GM21367 (cell line): ENCODE measurements at regions not wholly inside any gene's neighbourhood (a gene's known extent, or its start where the extent isn't known, plus 50 kb on each side); places are given as distances from the start of the nearest gene placed in this dataset.

Experiments used
- ATAC-seq: cut with Tn5 transposase; IDR thresholded peaks from one replicate; pipeline ENCODE4 v1.9.1; 2021; ENCODE audit not compliant: unreplicated experiment

DNA sequence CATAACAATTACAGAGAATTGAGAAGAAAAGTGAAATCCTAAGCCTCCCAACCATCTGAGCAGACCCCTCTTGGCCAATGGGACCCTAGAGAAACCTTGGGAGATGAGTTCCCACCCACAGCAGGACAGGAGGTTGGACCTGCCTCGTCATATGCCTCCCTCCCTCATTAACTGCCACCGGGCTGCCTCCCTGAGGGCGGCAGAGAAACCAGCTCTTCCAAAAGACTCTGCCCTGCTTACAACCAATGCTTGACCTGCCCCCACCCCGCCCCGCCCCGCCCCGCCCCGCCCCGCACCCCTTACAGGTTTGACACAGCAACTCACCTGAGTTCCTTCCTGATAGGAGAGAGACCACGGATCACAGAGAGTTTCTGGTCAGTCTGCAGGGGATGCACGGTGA lies 86.1 kb downstream of the ADRA2C start:
- no peak for ATAC-seq

DNA sequence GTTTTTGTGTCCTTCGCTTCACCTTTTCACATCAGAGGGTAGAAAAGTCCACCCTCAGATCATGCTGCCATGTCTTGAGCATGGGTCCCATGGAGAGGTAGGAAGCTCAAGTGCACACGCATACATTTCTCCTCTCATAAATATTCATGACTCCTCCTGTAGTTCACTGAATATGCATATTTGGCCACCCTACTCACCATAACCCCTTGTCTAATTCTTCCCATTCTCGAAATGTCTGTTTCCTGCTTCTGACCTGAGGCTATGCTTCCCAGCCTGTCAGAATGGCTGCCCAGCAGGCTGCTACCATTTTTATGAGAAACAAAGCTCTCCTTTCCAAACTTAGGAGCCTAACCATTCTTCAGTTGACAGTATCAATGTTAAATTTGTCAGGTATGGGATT lies 86.5 kb downstream of the ADRA2C start:
- ATAC-seq, result no peak

DNA sequence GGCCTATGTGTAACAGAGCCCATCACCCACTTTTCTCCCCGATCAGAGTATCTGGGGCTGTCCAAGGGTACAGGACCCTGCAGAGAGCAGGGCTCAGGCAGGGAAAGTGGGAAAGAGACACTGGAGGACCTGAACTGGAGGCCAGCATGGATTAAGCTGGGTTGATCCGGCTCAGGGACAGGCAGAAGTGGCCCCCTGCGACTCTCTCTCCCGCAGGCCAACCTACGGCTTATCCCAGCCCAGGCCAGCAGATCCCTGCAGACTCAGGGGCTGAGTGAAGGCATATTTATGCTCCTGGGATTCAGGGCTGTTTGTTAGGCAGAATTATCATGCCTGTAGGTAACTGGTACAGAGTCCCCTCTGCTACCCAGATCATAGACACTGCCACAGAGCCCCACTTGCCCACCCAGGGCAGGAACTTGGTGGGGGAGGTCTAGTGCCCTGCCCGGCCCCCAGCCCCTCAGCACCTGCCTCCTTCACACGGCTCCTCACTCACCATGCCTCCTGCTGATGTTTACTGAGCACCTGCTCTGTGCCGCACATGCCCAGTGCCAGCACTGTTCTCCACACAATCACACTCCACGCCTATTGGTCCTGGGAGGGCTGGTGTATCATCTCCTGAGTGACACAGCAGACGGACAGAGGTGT lies 87.3 kb downstream of the ADRA2C start:
- no peak for ATAC-seq

DNA sequence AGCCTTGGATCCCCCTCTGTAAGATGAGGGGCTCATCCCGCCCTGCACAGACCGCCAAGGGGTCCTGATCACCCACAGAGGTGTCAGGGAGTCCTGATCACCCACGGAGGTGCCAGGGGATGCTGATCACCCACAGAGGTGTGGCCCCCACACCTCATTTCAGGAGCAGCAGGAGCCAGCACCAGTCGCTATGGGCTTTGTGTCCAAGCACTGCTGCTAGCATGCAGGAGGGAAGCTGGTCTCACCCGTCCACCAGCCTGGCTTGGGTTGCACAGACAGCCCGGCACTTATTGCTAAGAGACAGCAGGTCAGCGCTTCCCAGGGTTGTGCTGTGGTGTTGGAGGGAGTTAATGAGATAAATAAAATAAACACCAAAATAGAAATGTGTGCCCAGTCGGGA lies 88.5 kb downstream of the ADRA2C start:
- ATAC-seq, result no peak

DNA sequence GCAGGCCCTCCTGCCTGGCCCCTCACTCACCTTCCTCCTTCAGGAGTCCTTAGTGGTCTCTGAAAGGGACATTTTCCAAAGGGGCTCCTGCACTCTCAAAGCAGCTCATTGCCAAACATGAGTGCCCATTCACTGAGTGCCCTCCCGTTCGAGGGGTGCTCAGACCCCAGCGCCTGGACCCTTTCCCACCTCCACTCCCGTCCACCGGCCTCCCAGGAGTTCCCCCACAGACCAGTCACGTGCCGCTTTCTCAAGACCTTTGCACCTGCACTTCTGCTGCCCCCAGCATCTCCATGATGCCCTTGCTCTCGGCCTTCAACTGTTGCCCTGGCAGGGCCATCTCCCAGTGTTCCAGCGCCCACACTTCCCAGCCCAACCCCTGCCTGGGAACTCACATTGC lies 89.5 kb downstream of the ADRA2C start:
- no peak for ATAC-seq

DNA sequence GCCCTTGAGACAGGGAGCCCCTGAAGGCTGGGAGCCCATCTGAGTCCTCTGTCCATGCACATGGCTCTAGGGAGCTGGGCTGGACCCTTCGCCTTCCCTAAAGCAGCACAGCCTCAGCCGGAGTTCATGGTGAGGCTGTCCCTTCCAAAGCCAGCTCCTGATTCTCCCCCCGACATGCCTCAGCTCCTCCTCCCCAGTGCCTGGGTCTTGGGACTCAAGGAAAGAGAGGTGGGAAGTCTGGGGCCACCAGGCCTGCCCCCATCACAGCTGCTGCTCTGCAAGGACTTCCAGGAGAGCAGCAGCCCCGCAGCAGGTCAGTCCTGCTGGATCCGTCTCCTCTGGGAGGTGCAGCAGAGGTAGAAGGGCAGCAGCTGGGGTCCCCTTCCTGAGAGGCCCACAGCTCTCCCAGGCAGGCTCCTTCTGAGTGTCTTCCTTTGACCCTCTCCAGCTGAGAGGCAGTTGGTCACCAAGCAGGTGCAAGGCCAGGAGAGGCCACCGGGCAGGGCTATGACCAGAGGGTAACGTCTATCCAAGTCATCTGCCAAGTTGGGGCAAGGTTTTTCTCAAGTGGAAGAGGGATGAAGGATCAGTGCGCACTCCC lies 90.5 kb downstream of the ADRA2C start:
- ATAC-seq, result no peak

DNA sequence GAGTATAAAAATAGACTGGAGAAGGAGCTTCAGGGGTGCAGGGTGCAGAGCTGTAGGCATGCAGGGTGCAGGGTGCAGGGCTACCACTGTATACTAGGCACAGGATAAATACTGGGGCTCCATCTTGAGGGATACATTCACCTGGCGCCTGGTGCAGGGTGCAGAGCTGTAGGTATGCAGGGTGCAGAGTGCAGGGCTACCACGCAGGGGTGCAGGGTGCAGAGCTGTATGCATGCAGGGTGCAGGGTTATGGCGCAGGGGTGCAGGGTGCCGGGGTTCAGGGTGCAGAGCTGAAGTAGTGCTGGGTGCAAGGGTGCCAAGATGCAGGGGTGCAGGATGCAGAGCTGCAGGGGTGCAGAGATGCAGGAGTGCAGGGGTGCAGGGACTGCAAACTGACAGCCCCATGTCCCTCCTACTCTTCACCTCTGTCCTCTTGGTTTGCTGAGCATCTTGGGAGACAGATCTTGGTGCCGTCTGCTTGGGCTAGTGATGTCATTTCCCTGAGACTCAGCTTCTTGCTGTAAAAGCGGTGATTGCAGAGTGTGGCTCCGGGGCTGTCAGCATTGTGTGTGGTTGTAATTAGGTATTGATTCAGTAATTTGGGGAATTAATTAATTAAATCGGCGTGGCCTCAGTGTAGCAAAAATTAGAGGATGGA lies 91.2 kb downstream of the ADRA2C start:
- ATAC-seq, result no peak

DNA sequence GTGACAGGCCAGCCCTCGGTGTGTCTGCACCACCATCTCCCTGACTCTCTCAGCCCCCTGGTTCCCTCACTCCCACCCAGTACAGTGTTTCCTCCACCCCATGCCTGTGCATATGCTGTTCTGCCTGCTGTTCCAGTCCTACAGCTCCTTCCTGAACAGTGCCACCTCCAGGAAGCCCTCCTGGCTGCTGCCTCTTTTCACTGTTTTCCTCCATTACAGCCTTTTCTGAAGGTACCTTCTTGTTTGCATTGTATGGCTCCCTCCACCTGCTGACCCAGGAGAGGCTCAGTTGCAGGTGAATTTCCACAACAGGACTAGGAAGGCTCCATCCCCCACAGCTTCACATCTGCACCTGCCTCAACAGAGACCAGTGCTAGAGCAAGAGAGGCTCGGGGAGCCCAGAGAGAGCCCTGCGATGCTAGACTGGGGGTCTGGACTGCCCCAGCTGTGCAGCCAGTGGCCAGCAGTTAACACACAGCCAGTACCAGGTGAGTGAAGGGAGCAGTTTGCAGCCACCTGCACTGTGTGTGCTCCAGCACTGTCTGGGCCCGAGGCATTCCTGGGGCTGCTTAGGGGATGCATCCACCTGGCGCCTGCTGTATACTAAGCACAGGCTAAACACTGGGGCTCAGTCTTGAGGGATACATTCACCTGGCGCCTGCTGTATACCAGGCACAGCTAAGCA lies 92.0 kb downstream of the ADRA2C start:
- ATAC-seq, result no peak

DNA sequence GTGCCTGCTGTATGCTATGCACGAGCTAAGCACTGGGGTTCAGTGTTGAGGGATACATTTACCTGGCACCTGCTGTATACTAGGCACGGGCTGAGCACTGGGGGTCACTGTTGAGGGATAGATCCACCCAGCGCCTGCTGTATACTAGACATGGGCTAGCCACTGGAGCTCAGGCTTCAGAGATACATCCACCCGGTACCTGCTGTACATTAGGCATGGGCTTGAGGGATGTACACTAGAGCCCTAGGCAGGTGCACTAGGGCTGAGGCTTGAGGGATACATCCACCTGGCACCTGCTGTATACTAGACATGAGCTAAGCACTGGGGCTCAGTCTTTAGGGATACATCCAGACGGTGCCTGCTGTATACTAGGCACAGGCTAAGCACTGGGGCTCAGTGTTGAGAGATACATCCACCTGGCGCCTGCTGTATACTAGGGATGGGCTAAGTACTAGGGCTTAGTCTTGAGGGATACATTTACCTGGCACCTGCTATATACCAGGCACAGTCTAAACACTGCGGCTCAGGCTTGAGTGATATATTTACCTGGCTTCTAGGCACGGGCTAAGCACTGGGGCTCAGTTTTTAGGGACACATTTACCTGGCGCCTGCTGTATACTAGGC lies 92.7 kb downstream of the ADRA2C start:
- no peak for ATAC-seq

DNA sequence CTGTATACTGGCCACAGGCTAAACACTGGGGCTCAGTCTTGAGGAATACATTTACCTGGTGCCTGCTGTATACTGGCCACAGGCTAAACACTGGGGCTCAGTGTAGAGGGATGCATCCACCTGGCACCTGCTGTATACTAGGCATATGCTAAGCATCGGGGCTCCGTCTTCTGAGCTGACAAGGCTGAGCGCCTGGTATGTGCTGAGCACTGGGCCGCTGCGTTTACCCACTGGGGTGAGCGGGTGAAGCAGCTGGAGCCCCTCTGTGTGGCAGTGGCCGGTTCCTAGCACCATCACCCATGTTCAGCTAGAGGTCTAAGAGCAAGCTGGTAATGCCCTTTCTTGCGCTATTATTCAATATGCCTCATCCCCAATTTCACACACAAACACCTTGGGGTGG lies 93.4 kb downstream of the ADRA2C start:
- ATAC-seq, result no peak

DNA sequence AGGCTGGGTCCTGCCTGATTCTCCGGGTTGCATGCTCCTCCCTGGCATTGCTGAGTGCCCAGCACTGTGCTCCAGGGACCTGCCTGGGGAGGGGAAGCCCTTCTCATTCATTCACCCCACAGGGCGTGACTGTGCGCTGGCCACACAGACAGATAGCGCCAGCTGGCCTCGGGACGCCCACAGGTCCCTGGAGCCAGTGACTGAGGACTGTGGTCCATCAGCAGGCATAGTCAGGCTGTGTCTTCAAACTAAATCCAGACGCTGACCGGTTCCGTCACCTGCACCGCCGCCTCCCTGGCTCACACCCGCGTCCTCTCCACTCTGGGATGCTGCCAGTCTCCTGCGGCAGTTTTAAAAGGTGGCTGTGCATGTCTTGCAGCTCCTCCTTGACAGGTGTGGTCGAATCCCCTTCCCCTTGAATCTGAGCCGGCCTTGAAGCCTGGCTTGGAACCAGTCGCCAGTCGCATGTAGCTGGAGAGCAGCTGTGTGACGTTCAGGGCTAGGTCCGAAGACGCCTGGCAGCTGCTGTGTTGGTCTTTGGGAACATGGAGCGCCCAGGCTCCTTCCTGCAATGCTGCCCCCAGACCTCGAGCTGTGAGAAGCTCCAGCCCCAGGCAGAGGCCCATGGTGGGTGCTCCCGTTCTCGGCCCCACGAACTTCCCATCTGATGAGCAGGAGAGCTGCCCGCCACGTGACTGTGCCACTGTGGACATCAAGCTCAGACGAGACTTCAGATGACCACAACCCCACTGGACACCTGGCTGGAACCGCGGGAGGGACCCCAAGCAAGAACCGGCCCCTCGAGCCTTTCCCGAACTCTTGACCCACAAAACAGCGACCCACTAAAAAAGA lies 94.1 kb downstream of the ADRA2C start:
- no peak for ATAC-seq

DNA sequence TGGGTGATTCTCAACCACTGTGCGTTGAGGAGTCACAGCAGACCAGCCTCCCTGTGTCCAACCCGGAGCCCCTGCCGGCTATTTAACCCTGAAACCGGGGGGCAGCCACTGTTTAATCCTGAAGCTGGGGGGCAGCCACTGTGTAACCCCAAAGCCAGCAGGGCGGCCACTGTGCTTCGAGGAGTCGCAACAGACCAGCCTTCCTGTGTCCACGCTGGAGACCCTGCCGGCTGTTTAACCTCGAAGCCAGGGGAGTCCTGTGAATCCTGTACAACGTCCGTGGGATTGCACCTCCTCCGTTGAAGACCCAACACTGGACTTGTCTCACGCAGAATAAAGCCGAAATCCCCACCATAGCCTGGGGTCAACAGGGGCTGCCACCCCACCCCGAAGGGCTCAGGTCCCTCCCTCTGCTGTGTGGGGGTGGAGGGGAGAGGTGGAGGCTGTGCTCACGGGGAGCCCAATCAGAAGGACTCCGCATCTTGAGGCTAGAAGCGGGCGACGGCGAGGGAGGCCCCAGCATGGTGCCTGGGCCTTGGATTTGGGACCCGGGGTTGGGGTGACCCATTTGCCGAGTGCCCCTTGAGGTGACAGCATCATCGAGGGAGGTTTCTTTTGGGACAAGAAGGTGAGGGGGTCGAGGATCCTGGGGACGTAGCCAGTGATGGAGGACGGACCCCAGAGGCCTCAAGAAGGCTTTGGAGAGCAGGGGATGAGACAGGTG lies 94.9 kb downstream of the ADRA2C start:
- ATAC-seq, result no peak

DNA sequence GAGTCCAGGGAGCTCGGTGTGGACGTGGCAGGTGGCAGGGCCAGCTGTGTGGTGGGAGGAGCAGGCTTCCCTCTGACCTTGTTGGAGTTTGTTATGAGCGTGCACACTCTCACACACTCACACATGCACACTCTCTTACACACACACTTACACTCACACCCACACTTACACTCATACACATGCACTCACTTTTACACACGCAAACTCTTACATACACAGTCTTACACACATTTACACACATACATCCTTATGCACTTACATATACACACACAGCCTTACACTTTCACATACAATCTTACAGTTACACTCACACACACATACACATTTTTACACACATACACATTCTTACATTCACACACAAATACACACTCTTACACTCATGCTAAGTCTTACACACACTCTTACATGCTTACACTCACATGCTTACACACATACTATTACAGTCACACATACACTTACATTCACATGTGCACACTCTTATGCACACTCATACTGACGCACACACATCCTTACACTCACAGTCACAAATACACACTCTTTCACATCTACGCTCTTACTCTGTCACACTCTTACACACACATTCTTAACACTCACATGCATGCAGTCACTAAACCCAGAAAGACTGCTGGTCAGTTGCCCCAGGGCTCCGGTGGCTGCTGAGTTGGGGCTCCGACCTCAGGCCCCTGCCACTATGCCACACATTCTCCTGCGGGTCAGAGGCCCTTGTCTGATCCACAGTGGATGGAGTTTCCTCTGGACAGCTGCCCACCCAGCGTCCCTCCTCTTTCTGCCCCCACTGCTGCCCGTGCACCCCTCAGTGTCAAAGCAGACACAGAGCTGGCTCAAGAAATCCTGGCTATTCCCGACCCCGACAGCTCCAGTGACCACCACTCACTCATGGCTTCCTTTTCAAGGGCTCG lies 95.8 kb downstream of the ADRA2C start:
- no peak for ATAC-seq

DNA sequence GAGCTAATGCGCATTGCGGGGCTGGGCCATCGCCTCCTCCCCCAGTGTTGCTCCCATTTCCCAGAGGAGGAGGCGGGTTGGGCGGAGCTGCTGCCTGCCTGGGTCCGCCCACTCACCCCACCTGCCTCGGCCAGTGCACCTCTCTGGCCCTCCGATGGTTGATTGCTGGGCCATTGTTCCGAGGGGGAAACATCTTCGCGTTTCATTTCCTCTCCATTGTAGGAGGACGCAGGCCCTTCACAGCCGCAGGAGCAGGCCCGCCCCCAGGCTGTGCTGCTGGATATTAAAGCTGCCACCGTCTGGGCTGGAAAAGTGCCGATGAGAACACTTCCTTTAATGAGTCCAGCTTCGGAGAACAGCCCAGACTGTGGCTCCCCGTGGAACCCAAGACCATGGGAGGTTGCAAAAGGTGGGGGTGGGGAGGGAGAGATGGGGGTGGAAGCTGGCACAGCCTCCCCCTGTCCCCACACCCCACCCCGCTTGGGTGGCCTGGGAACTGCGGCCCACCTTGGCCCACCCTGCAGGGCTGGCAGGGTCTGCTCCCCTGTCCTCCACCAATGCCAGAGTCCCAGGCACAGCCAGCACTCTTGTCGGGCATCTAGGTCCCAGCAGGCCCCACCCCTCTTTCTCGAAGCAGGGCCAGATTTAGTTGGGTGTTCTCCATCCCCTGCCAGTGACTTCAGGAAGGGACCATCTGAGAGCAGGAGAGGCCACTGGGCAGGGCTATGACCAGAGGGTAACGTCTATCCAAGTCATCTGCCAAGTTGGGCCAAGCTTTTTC lies 96.6 kb downstream of the ADRA2C start:
- ATAC-seq, result no peak

DNA sequence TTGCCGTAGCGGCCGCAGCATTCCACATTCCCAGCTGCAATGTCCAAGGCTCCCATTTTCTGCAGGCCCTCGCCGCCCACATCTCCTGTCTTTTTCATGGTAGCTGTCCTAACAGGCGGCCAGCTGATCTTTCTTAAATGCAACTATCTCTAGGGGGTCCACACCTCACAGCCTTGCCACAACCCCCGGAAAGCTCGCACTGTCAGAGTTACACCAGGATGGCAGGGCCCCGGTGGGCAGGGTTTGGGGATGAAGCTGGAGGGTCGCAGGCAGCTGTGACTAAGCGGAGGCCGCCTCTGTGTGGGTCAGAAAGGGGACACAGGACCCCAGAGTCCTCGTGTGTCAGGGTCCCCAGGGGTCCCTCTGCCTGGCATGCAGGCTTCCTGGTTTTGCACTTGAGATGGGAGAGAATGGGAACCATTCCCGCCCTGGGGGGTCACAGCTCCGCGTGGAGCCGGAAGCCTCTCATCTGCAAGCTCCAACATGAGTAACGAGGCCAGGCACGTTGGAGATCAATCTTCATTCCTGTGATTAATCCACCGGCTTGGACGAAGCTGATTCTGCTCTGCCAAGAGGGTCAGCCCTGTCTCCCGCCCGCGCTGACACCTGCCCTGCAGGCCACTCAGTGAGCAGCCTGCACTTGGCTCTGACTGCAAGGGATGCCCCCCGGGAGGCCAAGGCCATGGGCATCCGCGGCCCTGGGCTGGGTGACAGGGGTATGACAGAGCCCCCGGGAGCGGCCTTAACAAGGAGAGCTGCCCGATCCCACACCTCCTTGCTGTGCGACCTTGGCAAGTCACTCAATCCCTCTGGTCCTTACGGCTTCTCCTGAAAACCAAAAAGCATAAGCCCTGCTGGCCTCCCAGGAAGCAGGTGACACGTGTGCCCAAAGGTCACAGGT lies 97.9 kb downstream of the ADRA2C start:
- ATAC-seq, result no peak

DNA sequence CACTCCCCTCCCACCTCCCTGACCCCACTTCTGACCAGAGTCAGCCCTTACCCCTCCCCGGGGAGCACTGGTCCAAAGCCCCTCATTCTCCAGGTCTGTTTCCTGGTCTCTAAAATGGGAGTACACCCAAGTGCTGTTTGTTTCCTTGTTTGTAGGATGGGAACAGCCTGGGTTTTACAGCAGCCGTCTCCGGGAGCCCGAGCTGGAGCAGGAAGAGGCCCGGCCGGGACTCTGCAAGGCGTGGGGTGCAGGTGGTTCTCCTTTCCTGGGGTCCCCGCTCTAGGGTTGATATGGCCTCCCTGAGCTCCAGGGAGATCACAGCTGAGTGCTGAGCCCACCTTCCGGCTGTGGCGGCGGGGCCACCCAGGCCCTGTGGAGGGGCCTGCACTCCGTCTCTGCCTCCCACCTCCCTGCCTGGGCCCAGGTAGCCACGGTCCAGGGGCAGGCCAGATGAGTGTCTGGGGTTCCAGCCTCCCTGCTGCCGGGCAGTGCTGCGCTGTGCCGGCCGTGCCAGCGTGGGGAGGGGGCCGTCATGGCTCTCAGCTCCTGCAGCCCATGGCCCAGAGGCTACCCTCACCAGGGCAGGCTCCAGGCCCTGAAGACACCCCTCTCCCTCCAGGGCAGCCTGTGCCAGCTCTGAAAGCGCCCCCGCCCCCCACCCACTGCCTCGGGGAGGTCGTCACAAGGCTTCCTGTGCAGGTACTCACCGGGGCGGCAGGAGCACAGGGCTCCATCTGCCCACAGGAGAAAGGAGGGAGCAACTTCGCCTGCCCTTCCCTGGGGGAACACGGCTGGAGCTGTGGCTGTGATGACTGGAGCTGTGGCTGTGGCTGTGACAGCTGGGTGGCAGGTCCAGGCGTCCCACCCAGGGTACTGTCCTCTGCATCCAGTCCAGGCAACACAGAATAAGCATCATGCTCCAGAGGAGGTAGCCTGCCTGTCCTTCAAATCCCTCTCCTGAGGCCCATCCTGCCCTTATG lies 98.8 kb downstream of the ADRA2C start:
- ATAC-seq, result no peak
